ENCODE measurements at regions not wholly inside any gene's neighbourhood (a gene's known extent, or its start where the extent isn't known, plus 50 kb on each side); places are given as distances from the start of the nearest gene placed in this dataset.

GRCh38 chr16:63960321-63960720 is 1161.5 kb downstream of the CDH11 start:
- no peak overlapping the region for H3K27ac Mint-ChIP-seq
- H3K9me3 Mint-ChIP-seq = no peaks in the 10 kb centered on the region
- H3K4me1 Mint-ChIP-seq (ENCODE audit: low read depth) = no peaks in the 10 kb centered on the region
- intact Hi-C loops (cut with micrococcal nuclease) = no loop called here
- no peaks in the 10 kb centered on the region for H3K36me3 Mint-ChIP-seq (ENCODE audit: low read depth)
- no peaks in the 10 kb centered on the region for H3K27me3 Mint-ChIP-seq
- H3K4me3 Mint-ChIP-seq = no peak overlapping the region

GRCh38 chr16:63947022-63947421 is 1174.8 kb downstream of the CDH11 start:
- Mint-ChIP-seq H3K9me3 (no peaks in the 10 kb centered on the region), H3K36me3 (ENCODE audit: low read depth) (no peaks in the 10 kb centered on the region), H3K4me3 (no peak overlapping the region), H3K27me3 (no peaks in the 10 kb centered on the region), H3K4me1 (ENCODE audit: low read depth) (no peaks in the 10 kb centered on the region), H3K27ac (no peak overlapping the region)
- intact Hi-C loops (cut with micrococcal nuclease) = no loop called here

DNA sequence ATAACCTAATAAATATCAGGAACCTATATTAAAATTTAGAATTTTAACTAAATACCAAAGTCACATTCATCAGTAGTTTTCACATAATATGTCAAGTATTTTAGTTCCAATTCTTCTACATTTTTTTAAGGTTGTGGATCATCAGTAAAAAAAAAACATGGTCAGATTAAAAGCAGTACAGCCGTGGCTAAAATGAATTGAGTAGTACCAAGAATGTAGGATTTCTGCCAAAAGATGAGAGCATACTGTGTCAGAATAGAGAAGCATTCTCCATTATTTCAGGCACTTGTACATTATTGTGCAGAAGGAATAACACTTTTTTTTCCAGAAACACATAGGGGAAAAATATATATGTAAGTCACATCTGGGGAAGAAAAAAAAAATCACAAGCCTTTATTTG is 1176.1 kb downstream of the CDH11 start:
- intact Hi-C loops (cut with micrococcal nuclease) = no loop called here
- Mint-ChIP-seq H3K4me3 (no peak overlapping the region), H3K9me3 (no peaks in the 10 kb centered on the region)

GRCh38 chr16:63943566-63943965 is 1178.3 kb downstream of the CDH11 start:
- H3K27ac Mint-ChIP-seq = no peak overlapping the region
- no peaks in the 10 kb centered on the region for H3K27me3 Mint-ChIP-seq
- no peaks in the 10 kb centered on the region for H3K36me3 Mint-ChIP-seq (ENCODE audit: low read depth)
- H3K4me3 Mint-ChIP-seq = no peak overlapping the region
- no peaks in the 10 kb centered on the region for H3K9me3 Mint-ChIP-seq
- intact Hi-C loops (cut with micrococcal nuclease) = no loop called here
- no peaks in the 10 kb centered on the region for H3K4me1 Mint-ChIP-seq (ENCODE audit: low read depth)

More for the DNA sequence above, 1176.1 kb downstream of the CDH11 start:
- H3K36me3 Mint-ChIP-seq (ENCODE audit: low read depth) = no peaks in the 10 kb centered on the region
- no peak overlapping the region for H3K27ac Mint-ChIP-seq
- no peaks in the 10 kb centered on the region for H3K27me3 Mint-ChIP-seq
- no peaks in the 10 kb centered on the region for H3K4me1 Mint-ChIP-seq (ENCODE audit: low read depth)

DNA sequence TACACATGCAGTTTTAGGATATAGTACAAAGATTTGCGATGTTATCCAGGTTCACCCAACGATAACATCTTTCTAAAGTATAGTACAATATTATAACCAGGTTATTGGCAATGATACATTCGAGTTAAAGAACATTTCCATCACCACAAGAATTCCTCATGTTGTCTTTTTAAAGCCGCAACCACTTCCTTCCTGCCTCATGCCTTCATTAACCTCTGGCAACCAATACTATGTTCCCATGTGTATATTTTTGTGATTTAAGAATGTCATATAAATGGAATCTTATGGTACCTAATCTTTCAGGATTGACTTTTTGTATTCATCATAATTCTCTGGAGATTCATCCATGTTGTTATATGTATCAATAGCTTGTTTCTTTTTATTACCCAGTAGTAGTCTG is 1183.2 kb downstream of the CDH11 start:
- H3K36me3 Mint-ChIP-seq (ENCODE audit: low read depth) = no peaks in the 10 kb centered on the region
- H3K27ac Mint-ChIP-seq = no peak overlapping the region
- intact Hi-C loops (cut with micrococcal nuclease) = no loop called here
- H3K4me1 Mint-ChIP-seq (ENCODE audit: low read depth) = no peaks in the 10 kb centered on the region
- no peak overlapping the region for H3K4me3 Mint-ChIP-seq
- peaks cover 8% of the 10 kb centered on the region for H3K9me3 Mint-ChIP-seq
- no peaks in the 10 kb centered on the region for H3K27me3 Mint-ChIP-seq

GRCh38 chr16:63933841-63934240 is 1188.0 kb downstream of the CDH11 start:
- intact Hi-C loops (cut with micrococcal nuclease) = no loop called here
- Mint-ChIP-seq H3K27ac (no peak overlapping the region), H3K36me3 (ENCODE audit: low read depth) (no peaks in the 10 kb centered on the region), H3K4me3 (no peak overlapping the region), H3K9me3 (peaks cover 8% of the 10 kb centered on the region), H3K4me1 (ENCODE audit: low read depth) (no peaks in the 10 kb centered on the region), H3K27me3 (no peaks in the 10 kb centered on the region)

DNA sequence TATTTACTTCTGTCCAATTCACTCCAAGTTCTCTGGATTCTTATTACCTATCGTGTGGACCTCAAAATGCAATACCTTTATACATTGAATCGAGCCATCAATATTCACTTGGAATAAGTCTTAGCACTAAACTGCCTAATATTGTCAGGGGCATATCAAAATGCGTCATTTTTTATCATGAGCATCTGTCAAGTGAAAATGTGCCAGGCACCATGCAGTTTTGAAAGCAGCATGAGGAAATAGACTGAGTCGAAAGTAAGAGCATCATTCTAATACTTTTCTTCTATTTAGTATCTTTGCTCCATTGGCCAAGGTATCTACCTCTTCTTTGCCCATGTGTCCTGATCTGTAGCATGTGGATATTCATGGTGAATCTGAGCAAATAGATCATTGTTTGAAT is 1193.4 kb downstream of the CDH11 start:
- intact Hi-C loops (cut with micrococcal nuclease) = no loop called here
- H3K36me3 Mint-ChIP-seq (ENCODE audit: low read depth) = no peaks in the 10 kb centered on the region
- no peaks in the 10 kb centered on the region for H3K4me1 Mint-ChIP-seq (ENCODE audit: low read depth)
- H3K27ac Mint-ChIP-seq = no peak overlapping the region
- peaks cover 7% of the 10 kb centered on the region for H3K9me3 Mint-ChIP-seq
- no peaks in the 10 kb centered on the region for H3K27me3 Mint-ChIP-seq
- no peak overlapping the region for H3K4me3 Mint-ChIP-seq

GRCh38 chr16:63925221-63925620 is 1196.6 kb downstream of the CDH11 start:
- peaks cover 10% of the 10 kb centered on the region for H3K9me3 Mint-ChIP-seq
- no peak overlapping the region for H3K27ac Mint-ChIP-seq
- H3K27me3 Mint-ChIP-seq = no peaks in the 10 kb centered on the region
- no peaks in the 10 kb centered on the region for H3K4me1 Mint-ChIP-seq (ENCODE audit: low read depth)
- no peak overlapping the region for H3K4me3 Mint-ChIP-seq
- no peaks in the 10 kb centered on the region for H3K36me3 Mint-ChIP-seq (ENCODE audit: low read depth)
- intact Hi-C loops (cut with micrococcal nuclease) = no loop called here

DNA sequence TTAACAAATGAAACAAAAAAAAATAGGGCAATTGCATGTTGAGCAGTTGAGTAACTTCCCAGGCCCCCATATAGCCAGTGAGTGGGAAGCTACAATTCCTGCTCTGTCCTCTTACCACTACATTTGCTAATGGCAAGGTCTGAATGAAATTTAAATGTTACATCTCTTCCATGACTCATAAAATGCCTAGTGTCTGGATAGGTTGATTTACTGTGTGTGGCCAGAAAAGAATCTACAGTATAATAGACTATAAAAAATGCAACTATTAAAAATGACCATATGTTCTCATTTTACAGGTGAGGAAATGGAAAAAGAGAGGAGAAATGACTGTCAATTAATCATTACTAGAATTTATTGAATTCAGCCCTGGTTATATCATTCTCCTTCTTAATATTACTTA is 1199.3 kb downstream of the CDH11 start:
- intact Hi-C loops (cut with micrococcal nuclease) = no loop called here
- H3K9me3 Mint-ChIP-seq = peaks cover 22% of the 10 kb centered on the region
- H3K27me3 Mint-ChIP-seq = no peaks in the 10 kb centered on the region
- no peaks in the 10 kb centered on the region for H3K36me3 Mint-ChIP-seq (ENCODE audit: low read depth)
- no peaks in the 10 kb centered on the region for H3K4me1 Mint-ChIP-seq (ENCODE audit: low read depth)
- H3K4me3 Mint-ChIP-seq = no peak overlapping the region
- H3K27ac Mint-ChIP-seq = no peak overlapping the region

DNA sequence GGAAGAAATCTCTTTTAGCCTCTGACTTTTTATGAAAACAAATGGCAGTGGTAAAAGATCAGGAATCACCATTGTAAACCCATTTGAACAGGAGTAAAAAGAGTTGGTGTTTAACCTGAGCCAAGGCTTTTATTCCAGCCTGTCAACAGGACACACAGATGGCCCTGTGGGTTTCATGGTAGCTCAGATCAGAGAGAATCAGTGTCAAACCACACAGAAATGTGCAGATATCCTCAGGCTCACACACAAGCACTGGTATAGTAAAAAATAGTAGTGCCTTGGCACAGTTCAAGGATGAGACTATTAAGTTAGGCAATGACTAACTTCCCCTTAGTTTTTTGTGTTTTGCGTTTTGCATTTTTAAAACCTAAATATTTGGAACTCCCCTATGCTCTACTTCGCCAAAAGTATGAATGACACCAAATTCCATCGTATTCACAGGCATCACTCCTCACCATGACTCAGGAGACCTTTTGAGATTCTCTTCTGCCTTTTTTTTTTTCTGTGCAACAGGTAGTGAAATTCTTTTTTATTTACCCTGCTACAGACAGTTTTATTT is 1200.0 kb downstream of the CDH11 start:
- H3K4me3 Mint-ChIP-seq = no peak overlapping the region
- no peaks in the 10 kb centered on the region for H3K36me3 Mint-ChIP-seq (ENCODE audit: low read depth)

GRCh38 chr16:63913290-63913689 is 1208.6 kb downstream of the CDH11 start:
- Mint-ChIP-seq H3K36me3 (ENCODE audit: low read depth) (no peaks in the 10 kb centered on the region), H3K27me3 (no peaks in the 10 kb centered on the region), H3K4me1 (ENCODE audit: low read depth) (no peaks in the 10 kb centered on the region), H3K9me3 (peaks cover 12% of the 10 kb centered on the region), H3K4me3 (no peak overlapping the region), H3K27ac (no peak overlapping the region)
- intact Hi-C loops (cut with micrococcal nuclease) = no loop called here

More for the DNA sequence above, 1200.0 kb downstream of the CDH11 start:
- Mint-ChIP-seq H3K27ac (no peak overlapping the region), H3K9me3 (peaks cover 27% of the 10 kb centered on the region), H3K4me1 (ENCODE audit: low read depth) (no peaks in the 10 kb centered on the region), H3K27me3 (no peaks in the 10 kb centered on the region)
- intact Hi-C loops (cut with micrococcal nuclease) = no loop called here

DNA sequence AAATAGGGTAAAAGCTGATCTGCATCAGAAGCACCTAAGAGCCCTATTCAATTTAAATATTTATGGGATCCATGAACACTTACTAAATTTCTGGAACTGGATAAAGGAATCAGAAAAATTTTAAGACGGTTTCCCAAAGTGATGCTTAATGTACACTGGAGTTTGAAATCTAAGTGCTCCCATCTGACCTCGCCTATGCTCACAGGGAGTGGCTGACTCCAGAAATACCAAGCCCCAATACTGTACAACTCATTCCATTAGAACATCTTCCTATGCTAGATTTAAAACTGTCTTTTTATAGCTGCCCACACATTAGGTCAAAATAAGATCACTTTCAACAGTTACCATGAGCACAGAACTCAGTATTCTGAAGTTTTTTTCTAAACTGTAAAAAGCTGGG is 1214.6 kb downstream of the CDH11 start:
- Mint-ChIP-seq H3K4me3 (no peak overlapping the region), H3K36me3 (ENCODE audit: low read depth) (no peaks in the 10 kb centered on the region), H3K9me3 (no peaks in the 10 kb centered on the region), H3K27ac (no peak overlapping the region), H3K27me3 (no peaks in the 10 kb centered on the region), H3K4me1 (ENCODE audit: low read depth) (no peaks in the 10 kb centered on the region)
- intact Hi-C loops (cut with micrococcal nuclease) = no loop called here

GRCh38 chr16:63904930-63905329 is 1216.9 kb downstream of the CDH11 start:
- Mint-ChIP-seq H3K4me3 (no peak overlapping the region), H3K27ac (no peak overlapping the region), H3K4me1 (ENCODE audit: low read depth) (no peaks in the 10 kb centered on the region), H3K9me3 (no peaks in the 10 kb centered on the region), H3K27me3 (no peaks in the 10 kb centered on the region), H3K36me3 (ENCODE audit: low read depth) (no peaks in the 10 kb centered on the region)
- intact Hi-C loops (cut with micrococcal nuclease) = no loop called here

- Mint-ChIP-seq H3K4me1 (ENCODE audit: low read depth) (no peaks in the 10 kb centered on the region), H3K27me3 (no peaks in the 10 kb centered on the region), H3K27ac (no peak overlapping the region), H3K9me3 (no peaks in the 10 kb centered on the region), H3K36me3 (ENCODE audit: low read depth) (no peaks in the 10 kb centered on the region), H3K4me3 (no peak overlapping the region)
- intact Hi-C loops (cut with micrococcal nuclease) = no loop called here
Measured at GRCh38 chr16:63904182-63904581, 1217.7 kb downstream of the CDH11 start.

- Mint-ChIP-seq H3K4me1 (ENCODE audit: low read depth) (no peaks in the 10 kb centered on the region), H3K36me3 (ENCODE audit: low read depth) (no peaks in the 10 kb centered on the region), H3K27me3 (no peaks in the 10 kb centered on the region), H3K4me3 (no peak overlapping the region), H3K9me3 (no peaks in the 10 kb centered on the region), H3K27ac (no peak overlapping the region)
- intact Hi-C loops (cut with micrococcal nuclease) = no loop called here
Measured at GRCh38 chr16:63896383-63897109, 1225.3 kb downstream of the CDH11 start.
